ENCODE measurements at regions not wholly inside any gene's neighbourhood (a gene's known extent, or its start where the extent isn't known, plus 50 kb on each side); places are given as distances from the start of the nearest gene placed in this dataset.
A peak's percentile ranks its signal among the peaks of the same experiment; 100 is the strongest.

- no peak for DNase-seq (ENCODE audit: low spot score)
Measured at GRCh38 chr5:153005711-153006110, 484.8 kb upstream of the GRIA1 start.

GRCh38 chr5:153006681-153007080 lies 483.8 kb upstream of the GRIA1 start:
- DNase-seq (ENCODE audit: low spot score), result no peak

- no peak for DNase-seq (ENCODE audit: low spot score)
Measured at GRCh38 chr5:153014194-153014593, 476.3 kb upstream of the GRIA1 start.

- DNase-seq (ENCODE audit: low spot score), result no peak
Measured at GRCh38 chr5:153018121-153018520, 472.3 kb upstream of the GRIA1 start.

- DNase-seq (ENCODE audit: low spot score), result no peak
Measured at GRCh38 chr5:153030755-153031725, 459.4 kb upstream of the GRIA1 start.

- DNase-seq (ENCODE audit: low spot score), result no peak
Measured at GRCh38 chr5:153039501-153039900, 451.0 kb upstream of the GRIA1 start.

GRCh38 chr5:153043886-153044285 lies 446.6 kb upstream of the GRIA1 start:
- no peak for DNase-seq (ENCODE audit: low spot score)

GRCh38 chr5:153050496-153051179 lies 439.8 kb upstream of the GRIA1 start:
- no peak for DNase-seq (ENCODE audit: low spot score)

- no peak for DNase-seq (ENCODE audit: low spot score)
Measured at GRCh38 chr5:153066281-153066680, 424.2 kb upstream of the GRIA1 start.

- no peak for DNase-seq (ENCODE audit: low spot score)
Measured at GRCh38 chr5:153067869-153068268, 422.6 kb upstream of the GRIA1 start.

GRCh38 chr5:153079396-153079795 lies 411.1 kb upstream of the GRIA1 start:
- no peak for DNase-seq (ENCODE audit: low spot score)

- no peak for DNase-seq (ENCODE audit: low spot score)
Measured at GRCh38 chr5:153080940-153081339, 409.5 kb upstream of the GRIA1 start.

- DNase-seq (ENCODE audit: low spot score), result no peak
Measured at GRCh38 chr5:153081385-153081784, 409.1 kb upstream of the GRIA1 start.

- DNase-seq (ENCODE audit: low spot score), result no peak
Measured at GRCh38 chr5:153084511-153084910, 406.0 kb upstream of the GRIA1 start.

GRCh38 chr5:153086486-153086885 lies 404.0 kb upstream of the GRIA1 start:
- peak; percentile 4 for DNase-seq (ENCODE audit: low spot score)

- DNase-seq (ENCODE audit: low spot score), result no peak
Measured at GRCh38 chr5:153088538-153088937, 401.9 kb upstream of the GRIA1 start.

- no peak for DNase-seq (ENCODE audit: low spot score)
Measured at GRCh38 chr5:153094333-153094732, 396.1 kb upstream of the GRIA1 start.

GRCh38 chr5:153096381-153096780 lies 394.1 kb upstream of the GRIA1 start:
- DNase-seq (ENCODE audit: low spot score), result no peak

GRCh38 chr5:153099328-153099727 lies 391.1 kb upstream of the GRIA1 start:
- DNase-seq (ENCODE audit: low spot score), result no peak

- no peak for DNase-seq (ENCODE audit: low spot score)
Measured at GRCh38 chr5:153101235-153102180, 389.0 kb upstream of the GRIA1 start.

GRCh38 chr5:153116916-153117315 lies 373.6 kb upstream of the GRIA1 start:
- DNase-seq (ENCODE audit: low spot score), result no peak

- no peak for DNase-seq (ENCODE audit: low spot score)
Measured at GRCh38 chr5:153118018-153118417, 372.5 kb upstream of the GRIA1 start.
